ENCODE measurements at regions not wholly inside any gene's neighbourhood (a gene's known extent, or its start where the extent isn't known, plus 50 kb on each side); places are given as distances from the start of the nearest gene placed in this dataset.

GRCh38 chr2:156037482-156037881 is 295.0 kb downstream of the NR4A2 start:
- DNase-seq (ENCODE audit: low read depth): no peak
- TF ChIP-seq MYC (IDR thresholded peaks at IDR 0.05; ENCODE audit: low read depth, low read length): no peak
- no peak for TF ChIP-seq CTCF (IDR thresholded peaks at IDR 0.05; ENCODE audit: low read depth, low read length)
- no peak for TF ChIP-seq POLR2A (IDR thresholded peaks at IDR 0.05; ENCODE audit: extremely low read depth, insufficient read length)

GRCh38 chr2:156031121-156031520 is 301.4 kb downstream of the NR4A2 start:
- TF ChIP-seq CTCF (IDR thresholded peaks at IDR 0.05; ENCODE audit: low read depth, low read length) (no peak), POLR2A (IDR thresholded peaks at IDR 0.05; ENCODE audit: extremely low read depth, insufficient read length) (no peak), MAX (IDR thresholded peaks at IDR 0.05; ENCODE audit: low read depth, low read length) (no peak), MYC (IDR thresholded peaks at IDR 0.05; ENCODE audit: low read depth, low read length) (no peak)
- no peak overlapping the region for H3K4me3 ChIP-seq (ENCODE audit: low read depth, low read length)
- DNase-seq (ENCODE audit: low read depth): no peak

More at GRCh38 chr2:156037482-156037881, 295.0 kb downstream of the NR4A2 start:
- no peak overlapping the region for H3K4me3 ChIP-seq (ENCODE audit: low read depth, low read length)

GRCh38 chr2:156023229-156023869 is 309.2 kb downstream of the NR4A2 start:
- TF ChIP-seq MYC (IDR thresholded peaks at IDR 0.05; ENCODE audit: low read depth, low read length) (no peak), POLR2A (IDR thresholded peaks at IDR 0.05; ENCODE audit: extremely low read depth, insufficient read length) (no peak), CTCF (IDR thresholded peaks at IDR 0.05; ENCODE audit: low read depth, low read length) (no peak), MAX (IDR thresholded peaks at IDR 0.05; ENCODE audit: low read depth, low read length) (no peak)

GRCh38 chr2:156021146-156022040 is 311.1 kb downstream of the NR4A2 start:
- TF ChIP-seq POLR2A (IDR thresholded peaks at IDR 0.05; ENCODE audit: extremely low read depth, insufficient read length) (no peak), MYC (IDR thresholded peaks at IDR 0.05; ENCODE audit: low read depth, low read length) (no peak), MAX (IDR thresholded peaks at IDR 0.05; ENCODE audit: low read depth, low read length) (no peak), CTCF (IDR thresholded peaks at IDR 0.05; ENCODE audit: low read depth, low read length) (no peak)
- H3K4me3 ChIP-seq (ENCODE audit: low read depth, low read length): no peak overlapping the region
- no peak for DNase-seq (ENCODE audit: low read depth)

More at GRCh38 chr2:156023229-156023869, 309.2 kb downstream of the NR4A2 start:
- DNase-seq (ENCODE audit: low read depth): no peak
- no peak overlapping the region for H3K4me3 ChIP-seq (ENCODE audit: low read depth, low read length)

- H3K4me3 ChIP-seq (ENCODE audit: low read depth, low read length): no peak overlapping the region
- TF ChIP-seq CTCF (IDR thresholded peaks at IDR 0.05; ENCODE audit: low read depth, low read length): no peak
- no peak for DNase-seq (ENCODE audit: low read depth)
These were observed 313.2 kb downstream of the NR4A2 start for GRCh38 chr2:156019341-156019740.

Data from NB4 (cell line).